Ovary (tissue), 3 donors: ENCODE measurements at regions not wholly inside any gene's neighbourhood (a gene's known extent, or its start where the extent isn't known, plus 50 kb on each side); places are given as distances from the start of the nearest gene placed in this dataset.

ENCODE experiments used
- POLR2A ChIP-seq: fragments of 450-650 bp; IDR thresholded peaks from one replicate; pipeline ENCODE4 v1.6.1; 2017; ENCODE audit warnings: antibody characterized with exemption, mild to moderate bottlenecking, moderate library complexity
- TF ChIP-seq, protein P1 (sequence below), 3 donors: fragments of 450-650 bp in 2 of 3; fragments of 200-600 bp in 1 of 3; IDR thresholded peaks; one replicate each; pipeline versions ENCODE4 v1.5.1 to v1.8.0; 2016 to 2022; ENCODE audit warnings: antibody characterized with exemption in 3 of 3, mild to moderate bottlenecking in 1 of 3
- donor health status: DM: no; HTN: no; CAD: no.

DNA sequence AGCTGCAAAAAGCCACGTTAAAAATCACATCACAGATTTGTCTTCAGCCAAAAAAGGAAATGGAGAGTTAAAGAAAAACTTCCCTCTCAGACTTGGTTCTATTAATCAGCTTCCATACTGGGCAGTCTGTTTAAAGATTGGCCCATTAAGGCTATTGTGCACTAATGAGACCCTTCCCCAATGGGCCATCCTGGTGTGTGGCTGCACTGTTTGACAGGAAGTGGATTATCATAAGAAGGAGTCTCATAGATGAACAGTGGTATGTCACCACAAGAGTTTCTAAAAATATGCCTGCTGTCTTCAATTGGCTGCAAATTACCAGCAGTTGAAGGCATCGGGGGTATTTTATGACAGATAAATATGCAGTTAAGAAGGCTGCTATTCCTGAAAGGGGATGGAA, 247.6 kb upstream of the THSD7B start:
- TF ChIP-seq, protein P1, sequence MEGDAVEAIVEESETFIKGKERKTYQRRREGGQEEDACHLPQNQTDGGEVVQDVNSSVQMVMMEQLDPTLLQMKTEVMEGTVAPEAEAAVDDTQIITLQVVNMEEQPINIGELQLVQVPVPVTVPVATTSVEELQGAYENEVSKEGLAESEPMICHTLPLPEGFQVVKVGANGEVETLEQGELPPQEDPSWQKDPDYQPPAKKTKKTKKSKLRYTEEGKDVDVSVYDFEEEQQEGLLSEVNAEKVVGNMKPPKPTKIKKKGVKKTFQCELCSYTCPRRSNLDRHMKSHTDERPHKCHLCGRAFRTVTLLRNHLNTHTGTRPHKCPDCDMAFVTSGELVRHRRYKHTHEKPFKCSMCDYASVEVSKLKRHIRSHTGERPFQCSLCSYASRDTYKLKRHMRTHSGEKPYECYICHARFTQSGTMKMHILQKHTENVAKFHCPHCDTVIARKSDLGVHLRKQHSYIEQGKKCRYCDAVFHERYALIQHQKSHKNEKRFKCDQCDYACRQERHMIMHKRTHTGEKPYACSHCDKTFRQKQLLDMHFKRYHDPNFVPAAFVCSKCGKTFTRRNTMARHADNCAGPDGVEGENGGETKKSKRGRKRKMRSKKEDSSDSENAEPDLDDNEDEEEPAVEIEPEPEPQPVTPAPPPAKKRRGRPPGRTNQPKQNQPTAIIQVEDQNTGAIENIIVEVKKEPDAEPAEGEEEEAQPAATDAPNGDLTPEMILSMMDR (IDR thresholded peaks at IDR 0.05), result no peak
- TF ChIP-seq POLR2A, result no peak
